Cerebellar nuclear complex (tissue), 1 donor: ENCODE measurements at regions not wholly inside any gene's neighbourhood (a gene's known extent, or its start where the extent isn't known, plus 50 kb on each side); places are given as distances from the start of the nearest gene placed in this dataset.

Experiments
- DNase-seq, 2 experiments: peaks; one replicate each; lab custom pipeline; 2025; lab: John Stamatoyannopoulos, UW

GRCh38 chr16:51430716-51431369 lies 279.8 kb upstream of the SALL1 start:
- no peak for DNase-seq

- no peak for DNase-seq
These were observed 278.0 kb upstream of the SALL1 start for GRCh38 chr16:51429041-51429440.

- no peak for DNase-seq
These were observed 276.0 kb upstream of the SALL1 start for GRCh38 chr16:51427085-51427484.

GRCh38 chr16:51426276-51426675 lies 275.2 kb upstream of the SALL1 start:
- DNase-seq = no peak

- DNase-seq = no peak
These were observed 269.2 kb upstream of the SALL1 start for GRCh38 chr16:51420247-51420646.

GRCh38 chr16:51419768-51420167 lies 268.7 kb upstream of the SALL1 start:
- no peak for DNase-seq

- DNase-seq = no peak
These were observed 267.2 kb upstream of the SALL1 start for GRCh38 chr16:51418258-51418657.

GRCh38 chr16:51416926-51417325 lies 265.9 kb upstream of the SALL1 start:
- DNase-seq = no peak

- no peak for DNase-seq
These were observed 259.1 kb upstream of the SALL1 start for GRCh38 chr16:51410125-51410524.

GRCh38 chr16:51409001-51409675 lies 258.1 kb upstream of the SALL1 start:
- DNase-seq = no peak

GRCh38 chr16:51408357-51408756 lies 257.3 kb upstream of the SALL1 start:
- DNase-seq = no peak

GRCh38 chr16:51407921-51408320 lies 256.9 kb upstream of the SALL1 start:
- DNase-seq = no peak

GRCh38 chr16:51407199-51407598 lies 256.1 kb upstream of the SALL1 start:
- DNase-seq = no peak

- DNase-seq = no peak
These were observed 254.3 kb upstream of the SALL1 start for GRCh38 chr16:51405361-51405760.

GRCh38 chr16:51404386-51404785 lies 253.3 kb upstream of the SALL1 start:
- DNase-seq = no peak

GRCh38 chr16:51402785-51403184 lies 251.7 kb upstream of the SALL1 start:
- DNase-seq = no peak

GRCh38 chr16:51402298-51402697 lies 251.2 kb upstream of the SALL1 start:
- no peak for DNase-seq

- no peak for DNase-seq
These were observed 250.6 kb upstream of the SALL1 start for GRCh38 chr16:51401673-51402072.

- DNase-seq = no peak
These were observed 249.0 kb upstream of the SALL1 start for GRCh38 chr16:51399908-51400670.

- no peak for DNase-seq
These were observed 243.4 kb upstream of the SALL1 start for GRCh38 chr16:51394421-51394820.

- DNase-seq = no peak
These were observed 242.4 kb upstream of the SALL1 start for GRCh38 chr16:51393381-51394005.

- DNase-seq = no peak
These were observed 241.6 kb upstream of the SALL1 start for GRCh38 chr16:51392521-51393187.
